GM12878 (cell line): ENCODE measurements at regions not wholly inside any gene's neighbourhood (a gene's known extent, or its start where the extent isn't known, plus 50 kb on each side); places are given as distances from the start of the nearest gene placed in this dataset.

ENCODE experiments used
- ATAC-seq: fragments of 200-7000 bp; cut with Tn5 transposase; 3 replicates; pipeline ENCODE4 v1.9.1; 2020; ENCODE audit warnings: mild to moderate bottlenecking, moderate library complexity
- BruUV-seq: library from RNA; stranded (reverse); fragments of 400-500 nt; replicated peaks from 2 replicates; lab custom pipeline; 2021; lab: Mats Ljungman, UMichigan
- CTCF ChIA-PET: fragments of 300-600 bp; sonication (Branson Sonifier 250); formaldehyde crosslinking; extraction: SDS; loops from one replicate; lab custom pipeline; 2021; ENCODE audit warnings: inconsistent platforms; lab: Yijun Ruan, JAX
- POLR2A ChIA-PET: fragments of 350-600 bp; formaldehyde crosslinking; extraction: SDS; loops from one replicate; lab custom pipeline; 2021; ENCODE audit warnings: inconsistent platforms; lab: Charles Lee
- RAD21 ChIA-PET: fragments of 300-600 bp; sonication (Branson Sonifier 250); formaldehyde crosslinking; loops from one replicate; lab custom pipeline; 2023; ENCODE audit warnings: antibody characterized with exemption; ENCODE audit not compliant: unreplicated experiment; lab: Charles Lee
- SMC1A ChIA-PET: fragments of 300-600 bp; sonication (Branson Sonifier 250); formaldehyde crosslinking; loops from one replicate; lab custom pipeline; 2023; ENCODE audit not compliant: unreplicated experiment, uncharacterized antibody; lab: Charles Lee
- DNase-seq: peaks from one replicate; pipeline ENCODE4 v3.0.0-alpha.2; 2011; ENCODE audit warnings: low read depth, low spot score
- FAIRE-seq: peaks from 3 replicates; lab custom pipeline; 2011; peaks lifted over from hg19 to GRCh38; lab: Jason Lieb, UNC
- H2AFZ ChIP-seq: 2 replicates; pipeline ENCODE4 v1.6.0; 2011; ENCODE audit warnings: low read depth, low read length, control low read depth; ENCODE audit not compliant: control insufficient read depth
- H3K27ac ChIP-seq: 2 replicates; pipeline ENCODE4 v1.5.1; 2011; ENCODE audit warnings: control low read depth; ENCODE audit not compliant: control insufficient read depth, insufficient read depth
- H3K27me3 ChIP-seq, 2 experiments: replicated peaks in 1 of 2; 2 replicates each; pipeline versions ENCODE4 v1.6.0 to v1.6.1; 2011; ENCODE audit warnings: low read length in 1 of 2; ENCODE audit not compliant: control insufficient read depth in 2 of 2, insufficient read depth in 2 of 2
- H3K36me3 ChIP-seq, 2 experiments: 2 replicates each; pipeline ENCODE4 v1.5.1; 2011; ENCODE audit warnings: low read length in 1 of 2; ENCODE audit not compliant: control insufficient read depth in 2 of 2, insufficient read depth in 2 of 2
- H3K4me1 ChIP-seq: 2 replicates; pipeline ENCODE4 v1.6.1; 2011; ENCODE audit warnings: mild to moderate bottlenecking, low read length, moderate library complexity, mixed read lengths; ENCODE audit not compliant: control insufficient read depth, insufficient read depth
- H3K4me2 ChIP-seq: 2 replicates; pipeline ENCODE4 v1.6.0; 2011; ENCODE audit warnings: control low read depth; ENCODE audit not compliant: control insufficient read depth, insufficient read depth
- H3K4me3 ChIP-seq: fragments of 200-600 bp; sonication (generic); 2 replicates; pipeline ENCODE4 v1.5.1; 2016
- H3K79me2 ChIP-seq: 2 replicates; pipeline ENCODE4 v1.6.0; 2011; ENCODE audit warnings: low read length; ENCODE audit not compliant: control insufficient read depth, insufficient read depth
- H3K9ac ChIP-seq: 2 replicates; pipeline ENCODE4 v1.8.0; 2011; ENCODE audit warnings: low read length, control low read depth, mixed read lengths; ENCODE audit not compliant: control insufficient read depth, insufficient read depth
- H3K9me3 ChIP-seq: replicated peaks from 3 replicates; pipeline ENCODE4 v1.5.1; 2011; ENCODE audit warnings: mild to moderate bottlenecking, low read length; ENCODE audit not compliant: control insufficient read depth, insufficient read depth
- H4K20me1 ChIP-seq: 2 replicates; pipeline ENCODE4 v1.6.0; 2011; ENCODE audit not compliant: control insufficient read depth, insufficient read depth
- BMI1 ChIP-seq: fragments of 450-650 bp; IDR thresholded peaks from 2 replicates; pipeline ENCODE4 v1.6.1; 2016; ENCODE audit warnings: mild to moderate bottlenecking, moderate library complexity, borderline replicate concordance
- BRCA1 ChIP-seq: IDR thresholded peaks from 2 replicates; pipeline ENCODE4 v1.6.1; 2011; ENCODE audit warnings: low read depth, low read length, improper control_type of control experiment
- FOXK2 ChIP-seq: fragments of 450-650 bp; IDR thresholded peaks from 2 replicates; pipeline ENCODE4 v1.6.1; 2017; ENCODE audit warnings: mild to moderate bottlenecking, moderate library complexity
- FOXM1 ChIP-seq: IDR thresholded peaks from 2 replicates; pipeline ENCODE4 v1.6.1; 2012; ENCODE audit warnings: low read depth, mild to moderate bottlenecking, inconsistent platforms, low read length, moderate library complexity
- HDAC2 ChIP-seq: fragments of 200-600 bp; sonication (generic); IDR thresholded peaks from 2 replicates; pipeline ENCODE4 v1.6.1; 2017
- IKZF1 ChIP-seq: fragments of 450-650 bp; conservative IDR thresholded peaks from 2 replicates; pipeline ENCODE4 v1.6.1; 2017; ENCODE audit warnings: antibody characterized with exemption, mild to moderate bottlenecking
- KDM1A ChIP-seq: fragments of 200-600 bp; sonication (generic); IDR thresholded peaks from 2 replicates; pipeline ENCODE4 v1.6.1; 2016; ENCODE audit warnings: borderline replicate concordance
- RAD51 ChIP-seq: fragments of 450-650 bp; IDR thresholded peaks from 2 replicates; pipeline ENCODE4 v1.6.1; 2016; ENCODE audit warnings: moderate library complexity, mild to moderate bottlenecking, inconsistent platforms
- RELA ChIP-seq: fragments of 450-650 bp; IDR thresholded peaks from 2 replicates; pipeline ENCODE4 v1.8.0; 2014; ENCODE audit warnings: borderline replicate concordance; ENCODE audit not compliant: partially characterized antibody
- SP1 ChIP-seq: IDR thresholded peaks from one replicate; pipeline ENCODE4 v1.6.1; 2011; ENCODE audit warnings: low read depth, low read length
- TAF1 ChIP-seq: IDR thresholded peaks from 2 replicates; pipeline ENCODE4 v1.6.1; 2011; ENCODE audit warnings: mild to moderate bottlenecking, low read depth, low read length, borderline replicate concordance
- TCF3 ChIP-seq: IDR thresholded peaks from 2 replicates; pipeline ENCODE4 v1.6.1; 2012; ENCODE audit warnings: low read depth, mild to moderate bottlenecking, low read length, borderline replicate concordance; ENCODE audit not compliant: insufficient read depth
- ZBTB11 ChIP-seq: fragments of 450-650 bp; formaldehyde crosslinking; IDR thresholded peaks from 2 replicates; pipeline ENCODE4 v1.5.0; 2022; ENCODE audit warnings: mild to moderate bottlenecking, missing genetic modification characterization
- ZNF622 ChIP-seq: fragments of 450-650 bp; IDR thresholded peaks from 2 replicates; pipeline ENCODE4 v1.6.1; 2017; ENCODE audit warnings: mild to moderate bottlenecking, inconsistent platforms
- ZNF687 ChIP-seq: fragments of 450-650 bp; IDR thresholded peaks from 2 replicates; pipeline ENCODE4 v1.6.1; 2017; ENCODE audit warnings: mild to moderate bottlenecking, moderate library complexity
- WGBS: methylation state at CpG from one replicate; pipeline ENCODE4 v1.1.6; 2016; ENCODE audit warnings: low lambda C conversion rate; ENCODE audit not compliant: insufficient replicate concordance, insufficient coverage; ENCODE audit errors: missing lambda C conversion rate; 5-methylcytosine and 5-hydroxymethylcytosine counted together
- in situ Hi-C: fragments of 300-500 bp; cut with MboI; formaldehyde crosslinking; loops from 9 replicates; pipeline ENCODE4 v1.14.3; 2018; ENCODE audit warnings: mixed read lengths
- intact Hi-C: fragments of 100-400 bp; cut with micrococcal nuclease; formaldehyde crosslinking; loops from one replicate; pipeline ENCODE4 v1.14.2; 2022; ENCODE audit not compliant: unreplicated experiment
- TF ChIP-seq, protein P1 (sequence below): IDR thresholded peaks from 2 replicates; pipeline ENCODE4 v1.6.1; 2012; ENCODE audit warnings: low read length, inconsistent platforms

DNA sequence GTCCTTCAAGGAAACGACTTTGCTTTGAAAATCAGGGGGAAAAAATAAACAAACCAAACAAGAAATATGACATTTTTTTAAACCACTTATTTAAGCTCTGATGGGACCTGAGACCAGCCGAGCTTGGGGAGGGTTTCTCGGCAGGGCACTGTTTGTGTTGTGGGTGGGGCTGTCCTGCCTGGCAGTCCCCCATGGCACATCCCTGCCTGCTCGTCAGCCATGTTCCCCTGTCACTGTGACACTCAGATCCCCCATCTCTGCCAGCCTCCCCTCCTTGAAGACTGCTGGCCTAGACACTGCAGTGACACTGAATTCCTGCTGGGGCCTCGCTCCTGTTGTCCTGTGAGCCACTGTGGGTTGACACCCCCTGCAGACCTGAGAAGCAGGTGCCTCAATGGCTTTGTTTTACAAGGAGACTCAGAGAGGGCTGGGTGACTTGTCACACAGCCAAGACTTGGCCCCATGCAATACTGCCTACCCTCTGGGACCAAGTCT lies 95.1 kb upstream of the PTPN1 start:
- intact Hi-C loops: no loop called here
- DNase-seq (no peak), ATAC-seq (no peak), FAIRE-seq (peak; percentile 13)
- Histone ChIP-seq H3K36me3 (no peaks in the 10 kb centered on the region), H3K4me2 (no peak overlapping the region), H3K4me3 (no peak overlapping the region), H3K9ac (no peak overlapping the region), H3K27ac (no peak overlapping the region), H3K9me3 (no peaks in the 10 kb centered on the region; the same call in 2 of the 3 replicates), H3K4me1 (no peaks in the 10 kb centered on the region), H3K79me2 (no peaks in the 10 kb centered on the region), H4K20me1 (no peaks in the 10 kb centered on the region), H2AFZ (no peak overlapping the region), H3K27me3 (no peaks in the 10 kb centered on the region; a peak in 1 of 4 replicates)
- WGBS: 29% methylated on average over 5 of the region's 5 CpGs
- POLR2A ChIA-PET: no interaction called here
- RAD21 ChIA-PET: no interaction called here
- SMC1A ChIA-PET: interaction anchor here (1.0 kb wide), 1 partner anchor 12 kb away, joined by 5 read pairs; no protein-coding TSS in a partner anchor
- no TSS peak for BruUV-seq
- in situ Hi-C loops: no loop called here
- CTCF ChIA-PET: no interaction called here
- TF ChIP-seq RELA (no peak), BRCA1 (no peak), ZNF687 (no peak), ZBTB11 (CRISPR knock-in tag) (no peak), HDAC2 (no peak), FOXM1 (no peak), IKZF1 (no peak), TAF1 (no peak), RAD51 (no peak), FOXK2 (no peak), KDM1A (no peak), ZNF622 (no peak), SP1 (no peak), BMI1 (no peak), TCF3 (no peak)
- TF ChIP-seq, protein P1, sequence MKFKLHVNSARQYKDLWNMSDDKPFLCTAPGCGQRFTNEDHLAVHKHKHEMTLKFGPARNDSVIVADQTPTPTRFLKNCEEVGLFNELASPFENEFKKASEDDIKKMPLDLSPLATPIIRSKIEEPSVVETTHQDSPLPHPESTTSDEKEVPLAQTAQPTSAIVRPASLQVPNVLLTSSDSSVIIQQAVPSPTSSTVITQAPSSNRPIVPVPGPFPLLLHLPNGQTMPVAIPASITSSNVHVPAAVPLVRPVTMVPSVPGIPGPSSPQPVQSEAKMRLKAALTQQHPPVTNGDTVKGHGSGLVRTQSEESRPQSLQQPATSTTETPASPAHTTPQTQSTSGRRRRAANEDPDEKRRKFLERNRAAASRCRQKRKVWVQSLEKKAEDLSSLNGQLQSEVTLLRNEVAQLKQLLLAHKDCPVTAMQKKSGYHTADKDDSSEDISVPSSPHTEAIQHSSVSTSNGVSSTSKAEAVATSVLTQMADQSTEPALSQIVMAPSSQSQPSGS: no peak
